Upper lobe of left lung (tissue), 4 donors: ENCODE measurements at regions not wholly inside any gene's neighbourhood (a gene's known extent, or its start where the extent isn't known, plus 50 kb on each side); places are given as distances from the start of the nearest gene placed in this dataset.

Experiments used
- CTCF ChIP-seq, 6 experiments: fragments of 450-650 bp in 4 of 6; fragments of 200-600 bp in 2 of 6; sonication (generic) in 2 of 6; IDR thresholded peaks; one replicate each; pipeline ENCODE4 v1.5.1; 2016 to 2019; ENCODE audit warnings: antibody characterized with exemption in 6 of 6
- EP300 ChIP-seq, 4 donors: sonication (generic); formaldehyde crosslinking; IDR thresholded peaks; one replicate each; pipeline ENCODE4 v1.5.1; 2017; ENCODE audit warnings: antibody characterized with exemption in 4 of 4, control low read depth in 2 of 4
- POLR2A ChIP-seq, 4 donors: fragments of 450-650 bp; IDR thresholded peaks; one replicate each; pipeline ENCODE4 v1.5.1; 2016 to 2017; ENCODE audit warnings: antibody characterized with exemption in 4 of 4, mild to moderate bottlenecking in 2 of 4
- POLR2AphosphoS5 ChIP-seq, 2 donors: sonication (generic); formaldehyde crosslinking; IDR thresholded peaks; one replicate each; pipeline ENCODE4 v1.5.1; 2017; ENCODE audit warnings: antibody characterized with exemption in 2 of 2

DNA sequence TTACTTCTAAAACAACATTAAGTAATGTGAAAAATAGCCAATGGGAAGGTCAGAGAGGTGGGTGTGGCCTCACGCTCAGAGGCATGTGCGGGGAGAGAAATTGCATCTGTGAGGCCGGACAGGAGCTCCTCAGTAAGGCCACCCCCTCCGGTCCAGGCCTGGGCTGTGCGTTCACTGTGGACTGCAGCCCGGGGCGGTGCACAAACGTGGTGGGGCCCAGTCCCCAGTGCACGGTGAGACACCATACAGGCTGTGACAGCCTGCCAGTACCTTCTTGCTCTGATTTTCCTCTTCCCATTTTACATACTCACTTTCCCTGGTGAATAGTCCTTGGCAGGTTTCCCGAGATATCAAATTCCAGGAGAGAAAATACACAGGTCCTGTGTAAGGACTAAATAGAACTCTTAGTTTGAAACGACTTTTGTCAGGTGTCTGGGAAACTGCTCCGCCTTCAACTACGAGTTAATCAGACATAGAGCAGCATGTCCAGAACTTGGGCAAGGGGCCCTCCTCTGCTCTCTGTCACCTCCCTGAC, 174.1 kb upstream of the MKI67 start:
- TF ChIP-seq CTCF (IDR thresholded peaks at IDR 0.05) (no peak), POLR2AphosphoS5 (IDR thresholded peaks at IDR 0.05) (no peak), POLR2A (IDR thresholded peaks at IDR 0.05) (no peak), EP300 (IDR thresholded peaks at IDR 0.05) (no peak)
